ENCODE measurements at regions not wholly inside any gene's neighbourhood (a gene's known extent, or its start where the extent isn't known, plus 50 kb on each side); places are given as distances from the start of the nearest gene placed in this dataset.

DNA sequence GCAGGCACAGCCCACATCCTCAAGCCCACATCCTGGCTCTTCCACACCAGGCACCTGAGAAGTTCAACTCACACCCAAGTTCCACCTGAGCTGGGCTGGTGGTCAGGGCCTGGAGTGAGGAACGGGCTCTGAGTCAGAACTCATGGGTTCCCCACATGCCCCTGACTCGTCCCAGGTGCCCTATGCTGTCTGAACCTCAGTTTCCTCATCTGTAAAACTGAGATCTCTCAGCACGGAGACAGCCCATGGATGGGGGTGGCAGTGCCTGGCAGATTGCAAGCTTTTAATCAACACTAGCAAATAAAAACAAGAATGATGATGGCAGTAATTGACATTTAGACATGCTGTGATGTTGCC, 307.8 kb downstream of the NDUFA10 start:
- no peak for DNase-seq (ENCODE audit: extremely low read depth, insufficient read length)
- Histone ChIP-seq H3K27me3 (replicated peaks; ENCODE audit: control insufficient read depth, insufficient read depth, low read length) (no peaks in the 10 kb centered on the region), H3K4me3 (replicated peaks; ENCODE audit: low read depth, low read length) (no peak overlapping the region), H3K36me3 (ENCODE audit: control insufficient read depth, insufficient read depth, low read length) (no peaks in the 10 kb centered on the region)
- TF ChIP-seq, protein P1, sequence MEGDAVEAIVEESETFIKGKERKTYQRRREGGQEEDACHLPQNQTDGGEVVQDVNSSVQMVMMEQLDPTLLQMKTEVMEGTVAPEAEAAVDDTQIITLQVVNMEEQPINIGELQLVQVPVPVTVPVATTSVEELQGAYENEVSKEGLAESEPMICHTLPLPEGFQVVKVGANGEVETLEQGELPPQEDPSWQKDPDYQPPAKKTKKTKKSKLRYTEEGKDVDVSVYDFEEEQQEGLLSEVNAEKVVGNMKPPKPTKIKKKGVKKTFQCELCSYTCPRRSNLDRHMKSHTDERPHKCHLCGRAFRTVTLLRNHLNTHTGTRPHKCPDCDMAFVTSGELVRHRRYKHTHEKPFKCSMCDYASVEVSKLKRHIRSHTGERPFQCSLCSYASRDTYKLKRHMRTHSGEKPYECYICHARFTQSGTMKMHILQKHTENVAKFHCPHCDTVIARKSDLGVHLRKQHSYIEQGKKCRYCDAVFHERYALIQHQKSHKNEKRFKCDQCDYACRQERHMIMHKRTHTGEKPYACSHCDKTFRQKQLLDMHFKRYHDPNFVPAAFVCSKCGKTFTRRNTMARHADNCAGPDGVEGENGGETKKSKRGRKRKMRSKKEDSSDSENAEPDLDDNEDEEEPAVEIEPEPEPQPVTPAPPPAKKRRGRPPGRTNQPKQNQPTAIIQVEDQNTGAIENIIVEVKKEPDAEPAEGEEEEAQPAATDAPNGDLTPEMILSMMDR (IDR thresholded peaks at IDR 0.05; ENCODE audit: insufficient read depth, low read length, poor library complexity, severe bottlenecking), result no peak

DNA sequence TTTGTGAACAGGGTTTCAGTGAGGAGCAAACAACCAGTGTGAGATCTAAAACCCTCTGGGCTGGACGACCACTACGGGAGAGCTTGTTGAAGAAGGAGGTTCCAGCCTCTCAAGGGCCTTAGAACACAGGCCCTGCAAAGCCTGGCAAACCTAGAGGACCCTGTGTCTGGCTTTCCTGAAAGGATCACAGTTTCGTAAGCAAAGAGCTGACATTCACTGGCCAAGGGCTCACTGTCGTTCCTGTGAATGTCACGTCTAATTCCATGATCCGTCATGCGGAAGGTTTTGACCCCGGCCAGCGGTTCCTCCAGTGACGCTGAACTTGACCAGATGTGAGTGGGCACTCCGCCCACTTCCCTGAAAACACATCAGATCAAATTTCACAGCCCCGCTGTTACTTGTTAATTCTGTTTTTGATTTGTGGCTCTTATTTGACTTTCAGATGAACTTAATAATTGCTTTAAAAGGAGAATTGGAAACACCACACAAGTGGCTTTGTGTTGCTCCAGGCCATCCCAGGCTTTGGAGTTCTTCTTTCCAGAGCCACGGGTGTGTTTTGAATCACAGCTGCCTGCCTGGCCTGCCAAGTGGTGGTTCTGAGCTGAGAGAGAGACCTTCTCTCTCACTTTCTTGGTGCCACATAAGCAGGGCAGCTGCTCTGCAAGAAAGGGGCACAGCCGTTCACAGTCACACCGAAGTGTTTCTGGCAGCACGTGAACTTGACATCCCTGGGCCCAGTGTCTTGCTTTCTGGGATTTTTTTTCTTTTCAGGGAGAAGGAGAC, 308.4 kb downstream of the NDUFA10 start:
- Histone ChIP-seq H3K4me3 (replicated peaks; ENCODE audit: low read depth, low read length) (no peak overlapping the region), H3K36me3 (ENCODE audit: control insufficient read depth, insufficient read depth, low read length) (no peaks in the 10 kb centered on the region), H3K27me3 (replicated peaks; ENCODE audit: control insufficient read depth, insufficient read depth, low read length) (no peaks in the 10 kb centered on the region)
- TF ChIP-seq, protein P1 (IDR thresholded peaks at IDR 0.05; ENCODE audit: insufficient read depth, low read length, poor library complexity, severe bottlenecking), result no peak
- DNase-seq (ENCODE audit: extremely low read depth, insufficient read length), result no peak

DNA sequence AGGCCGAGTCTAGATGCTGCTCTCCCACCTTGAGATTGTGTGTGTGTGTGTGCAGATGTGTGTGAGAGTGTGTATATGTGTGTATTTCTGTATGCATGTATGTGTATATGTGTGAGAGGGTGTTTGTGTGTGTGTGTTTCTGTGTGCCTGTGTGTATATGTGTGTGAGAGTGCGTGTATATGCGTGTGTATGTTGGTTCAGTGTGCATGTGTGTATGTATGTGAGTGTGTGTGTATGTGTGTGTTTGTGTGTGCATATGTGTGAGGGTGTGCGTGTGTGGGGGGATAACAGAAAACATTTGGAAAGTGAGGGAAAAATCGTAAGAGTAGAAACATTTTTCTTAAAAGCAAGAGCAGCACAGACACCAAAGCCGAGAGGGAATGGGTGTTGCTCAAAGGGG, 309.1 kb downstream of the NDUFA10 start:
- H3K27me3 ChIP-seq (replicated peaks; ENCODE audit: control insufficient read depth, insufficient read depth, low read length), result no peaks in the 10 kb centered on the region
- DNase-seq (ENCODE audit: extremely low read depth, insufficient read length), result no peak
- TF ChIP-seq, protein P1 (IDR thresholded peaks at IDR 0.05; ENCODE audit: insufficient read depth, low read length, poor library complexity, severe bottlenecking), result no peak
- no peaks in the 10 kb centered on the region for H3K36me3 ChIP-seq (ENCODE audit: control insufficient read depth, insufficient read depth, low read length)
- no peak overlapping the region for H3K4me3 ChIP-seq (replicated peaks; ENCODE audit: low read depth, low read length)

DNA sequence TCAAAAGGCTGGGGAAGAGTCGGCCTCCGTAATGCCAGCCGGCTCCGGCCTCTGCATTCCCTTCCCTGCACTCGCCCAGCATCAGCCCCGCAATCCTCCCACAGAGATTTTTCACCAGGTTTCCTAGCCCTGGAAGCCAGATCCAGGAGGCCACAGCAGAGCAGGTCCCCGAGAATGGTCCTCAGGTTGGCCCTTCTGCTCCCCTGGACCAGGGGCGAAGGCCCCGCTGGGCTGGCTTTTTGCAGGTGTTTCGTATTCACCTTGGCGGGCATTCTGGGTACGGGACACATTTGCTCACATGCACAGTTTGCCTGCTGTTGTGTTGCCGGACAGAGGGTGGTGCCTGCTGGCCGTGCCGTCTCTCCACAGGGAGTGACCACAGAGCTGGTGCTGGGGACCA, 309.5 kb downstream of the NDUFA10 start:
- H3K4me3 ChIP-seq (replicated peaks; ENCODE audit: low read depth, low read length), result no peak overlapping the region
- no peak for DNase-seq (ENCODE audit: extremely low read depth, insufficient read length)
- H3K36me3 ChIP-seq (ENCODE audit: control insufficient read depth, insufficient read depth, low read length), result no peaks in the 10 kb centered on the region
- TF ChIP-seq, protein P1 (IDR thresholded peaks at IDR 0.05; ENCODE audit: insufficient read depth, low read length, poor library complexity, severe bottlenecking), result no peak
- H3K27me3 ChIP-seq (replicated peaks; ENCODE audit: control insufficient read depth, insufficient read depth, low read length), result no peaks in the 10 kb centered on the region

DNA sequence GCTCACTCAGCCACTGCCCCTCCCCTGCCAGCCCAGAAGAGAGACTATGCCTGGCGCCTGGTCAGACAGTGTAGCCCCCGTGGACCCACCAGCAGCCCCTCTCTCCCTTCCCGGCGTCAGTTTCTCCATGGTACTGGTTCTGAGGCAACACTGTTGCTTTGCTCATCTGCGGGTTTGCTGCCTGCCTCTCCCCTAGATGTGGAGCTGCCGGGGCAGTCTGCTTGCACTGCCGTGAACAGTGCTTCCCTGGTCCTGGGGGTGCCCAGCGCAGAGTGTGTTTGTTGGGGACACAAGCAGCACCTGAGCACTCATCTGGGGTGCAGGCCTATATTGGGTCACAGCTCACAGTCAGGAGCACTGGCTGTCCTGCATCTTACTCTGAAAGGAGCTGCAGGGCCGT, 309.9 kb downstream of the NDUFA10 start:
- Histone ChIP-seq H3K27me3 (replicated peaks; ENCODE audit: control insufficient read depth, insufficient read depth, low read length) (no peaks in the 10 kb centered on the region), H3K36me3 (ENCODE audit: control insufficient read depth, insufficient read depth, low read length) (no peaks in the 10 kb centered on the region), H3K4me3 (replicated peaks; ENCODE audit: low read depth, low read length) (no peak overlapping the region)
- TF ChIP-seq, protein P1 (IDR thresholded peaks at IDR 0.05; ENCODE audit: insufficient read depth, low read length, poor library complexity, severe bottlenecking), result no peak
- no peak for DNase-seq (ENCODE audit: extremely low read depth, insufficient read length)

DNA sequence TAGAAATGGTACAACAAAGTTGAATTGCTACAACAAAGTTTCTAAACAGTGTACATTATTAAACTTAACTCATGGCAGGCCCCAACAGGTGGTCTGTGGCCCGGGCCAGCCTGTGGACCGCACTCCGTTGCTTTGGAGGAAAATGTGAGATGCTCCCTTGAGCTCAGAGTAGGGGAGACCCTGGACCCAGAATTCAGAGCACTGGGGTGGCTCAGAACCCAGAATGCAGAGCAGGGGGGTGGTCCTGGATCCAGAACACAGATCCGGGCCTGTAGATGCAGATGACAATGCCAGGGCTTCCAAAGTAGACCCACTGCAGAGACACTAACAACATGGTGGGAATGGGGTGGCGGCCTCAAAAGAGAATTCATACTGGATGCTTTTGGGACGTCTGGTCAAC, 311.0 kb downstream of the NDUFA10 start:
- Histone ChIP-seq H3K4me3 (replicated peaks; ENCODE audit: low read depth, low read length) (no peak overlapping the region), H3K36me3 (ENCODE audit: control insufficient read depth, insufficient read depth, low read length) (no peaks in the 10 kb centered on the region), H3K27me3 (replicated peaks; ENCODE audit: control insufficient read depth, insufficient read depth, low read length) (no peaks in the 10 kb centered on the region)
- TF ChIP-seq, protein P1 (IDR thresholded peaks at IDR 0.05; ENCODE audit: insufficient read depth, low read length, poor library complexity, severe bottlenecking), result no peak
- DNase-seq (ENCODE audit: extremely low read depth, insufficient read length), result no peak

Data from GM06990 (cell line).